Mucosa of descending colon (tissue), 3 donors: ENCODE measurements at regions not wholly inside any gene's neighbourhood (a gene's known extent, or its start where the extent isn't known, plus 50 kb on each side); places are given as distances from the start of the nearest gene placed in this dataset.

Experiments
- ATAC-seq: fragments of 200-7000 bp; cut with Tn5 transposase; one replicate; pipeline ENCODE4 v1.9.1; 2020; ENCODE audit warnings: mild to moderate bottlenecking, moderate library complexity
- DNase-seq, 3 donors: peaks; one replicate each; pipeline ENCODE4 v3.0.0-alpha.2; 2020
- H3K36me3 ChIP-seq: fragments of 200-600 bp; one replicate; pipeline ENCODE4 v1.8.0; 2021; ENCODE audit warnings: low read depth, mild to moderate bottlenecking
- H3K4me1 ChIP-seq: fragments of 200-600 bp; one replicate; pipeline ENCODE4 v1.8.0; 2021; ENCODE audit warnings: low read depth, mild to moderate bottlenecking
- H3K4me3 ChIP-seq: fragments of 200-600 bp; one replicate; pipeline ENCODE4 v1.8.0; 2021; ENCODE audit warnings: mild to moderate bottlenecking
- H3K9me3 ChIP-seq: fragments of 200-600 bp; one replicate; pipeline ENCODE4 v1.8.0; 2021; ENCODE audit warnings: mild to moderate bottlenecking
- intact Hi-C, 2 donors: fragments of 100-400 bp; cut with DNase I in 1 of 2; cut with micrococcal nuclease in 1 of 2; formaldehyde crosslinking; loops; one replicate each; pipeline versions ENCODE4 v1.11.0 to v1.11.1; 2022; cut with DNase I, micrococcal nuclease
- TF ChIP-seq, protein P1 (sequence below): fragments of 200-600 bp; IDR thresholded peaks from one replicate; pipeline ENCODE4 v1.8.0; 2022; ENCODE audit warnings: antibody characterized with exemption, mild to moderate bottlenecking
- donor health status: DM: no; HTN: no; CAD: no; lungs with moderate emphysema.
- donor health status: DM: no; HTN: no; CAD: no.
- donor health status: DM: no; HTN: yes; CAD: no.

DNA sequence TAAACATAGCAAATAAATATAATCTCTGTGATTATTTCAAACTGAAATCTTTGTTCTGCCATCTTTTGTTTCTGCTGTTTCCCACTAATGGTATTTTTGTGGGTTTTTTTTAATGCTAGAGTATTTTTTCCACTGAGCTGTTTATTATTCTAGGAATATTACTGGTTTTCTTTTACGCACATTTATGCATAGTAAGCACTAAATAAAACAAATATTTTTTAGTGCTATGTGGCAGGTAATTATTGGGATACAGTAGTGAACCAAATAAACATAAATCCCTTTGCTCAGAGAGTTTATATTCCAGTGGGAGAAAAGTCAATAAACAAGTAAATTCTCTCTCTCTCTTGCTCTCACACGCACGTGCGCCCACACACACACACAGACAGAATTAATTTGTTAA, 397.4 kb downstream of the PRDM5 start:
- Histone ChIP-seq H3K36me3 (no peaks in the 10 kb centered on the region), H3K4me1 (no peaks in the 10 kb centered on the region), H3K4me3 (no peak overlapping the region), H3K9me3 (no peaks in the 10 kb centered on the region)
- TF ChIP-seq, protein P1, sequence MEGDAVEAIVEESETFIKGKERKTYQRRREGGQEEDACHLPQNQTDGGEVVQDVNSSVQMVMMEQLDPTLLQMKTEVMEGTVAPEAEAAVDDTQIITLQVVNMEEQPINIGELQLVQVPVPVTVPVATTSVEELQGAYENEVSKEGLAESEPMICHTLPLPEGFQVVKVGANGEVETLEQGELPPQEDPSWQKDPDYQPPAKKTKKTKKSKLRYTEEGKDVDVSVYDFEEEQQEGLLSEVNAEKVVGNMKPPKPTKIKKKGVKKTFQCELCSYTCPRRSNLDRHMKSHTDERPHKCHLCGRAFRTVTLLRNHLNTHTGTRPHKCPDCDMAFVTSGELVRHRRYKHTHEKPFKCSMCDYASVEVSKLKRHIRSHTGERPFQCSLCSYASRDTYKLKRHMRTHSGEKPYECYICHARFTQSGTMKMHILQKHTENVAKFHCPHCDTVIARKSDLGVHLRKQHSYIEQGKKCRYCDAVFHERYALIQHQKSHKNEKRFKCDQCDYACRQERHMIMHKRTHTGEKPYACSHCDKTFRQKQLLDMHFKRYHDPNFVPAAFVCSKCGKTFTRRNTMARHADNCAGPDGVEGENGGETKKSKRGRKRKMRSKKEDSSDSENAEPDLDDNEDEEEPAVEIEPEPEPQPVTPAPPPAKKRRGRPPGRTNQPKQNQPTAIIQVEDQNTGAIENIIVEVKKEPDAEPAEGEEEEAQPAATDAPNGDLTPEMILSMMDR: no peak
- no peak for ATAC-seq
- no peak for DNase-seq
- intact Hi-C loops: no loop called here

DNA sequence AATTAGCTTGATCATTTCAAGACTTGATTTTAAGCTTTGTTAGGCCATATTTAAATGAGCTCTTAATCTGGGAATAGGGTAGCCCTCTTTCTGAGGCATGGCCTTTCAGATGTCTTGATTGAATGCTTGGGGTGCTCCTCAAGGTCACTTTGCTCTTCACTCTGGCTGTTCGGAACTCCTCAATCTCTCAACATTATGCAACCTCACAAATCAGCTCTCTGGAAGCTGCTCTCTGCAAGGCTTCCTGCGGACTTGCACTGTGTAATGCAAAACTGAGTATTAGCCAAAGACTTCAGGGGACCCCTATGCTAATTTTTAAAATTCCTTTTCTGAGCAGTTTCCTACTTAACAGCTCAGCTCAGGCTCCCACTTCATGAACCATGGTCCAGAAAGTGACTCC, 398.3 kb downstream of the PRDM5 start:
- Histone ChIP-seq H3K4me3 (no peak overlapping the region), H3K4me1 (no peaks in the 10 kb centered on the region), H3K9me3 (no peaks in the 10 kb centered on the region), H3K36me3 (no peaks in the 10 kb centered on the region)
- TF ChIP-seq, protein P1: no peak
- DNase-seq (no peak), ATAC-seq (no peak)
- intact Hi-C loops: no loop called here

DNA sequence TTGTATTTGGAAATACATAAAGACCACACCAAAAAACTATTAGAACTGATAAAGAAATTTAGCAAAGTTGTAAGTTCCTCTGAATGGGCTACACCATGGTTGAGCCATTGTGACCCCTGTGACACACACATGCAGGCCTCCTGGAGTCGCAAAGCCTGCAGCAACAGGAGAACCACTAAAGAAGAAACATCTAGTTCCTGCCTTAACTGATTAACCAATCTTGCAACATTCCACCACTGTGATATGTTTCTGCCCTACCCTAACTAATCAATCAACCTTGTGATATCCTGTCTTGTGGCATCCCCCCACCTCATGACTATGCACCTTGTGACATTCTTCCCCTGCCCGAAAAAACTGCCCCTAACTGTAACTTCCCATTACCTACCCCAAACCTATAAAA, 401.8 kb downstream of the PRDM5 start:
- H3K36me3 ChIP-seq: no peaks in the 10 kb centered on the region
- no peaks in the 10 kb centered on the region for H3K9me3 ChIP-seq
- intact Hi-C loops: no loop called here
- no peak overlapping the region for H3K4me3 ChIP-seq
- TF ChIP-seq, protein P1: no peak
- DNase-seq (no peak), ATAC-seq (no peak)
- no peaks in the 10 kb centered on the region for H3K4me1 ChIP-seq

DNA sequence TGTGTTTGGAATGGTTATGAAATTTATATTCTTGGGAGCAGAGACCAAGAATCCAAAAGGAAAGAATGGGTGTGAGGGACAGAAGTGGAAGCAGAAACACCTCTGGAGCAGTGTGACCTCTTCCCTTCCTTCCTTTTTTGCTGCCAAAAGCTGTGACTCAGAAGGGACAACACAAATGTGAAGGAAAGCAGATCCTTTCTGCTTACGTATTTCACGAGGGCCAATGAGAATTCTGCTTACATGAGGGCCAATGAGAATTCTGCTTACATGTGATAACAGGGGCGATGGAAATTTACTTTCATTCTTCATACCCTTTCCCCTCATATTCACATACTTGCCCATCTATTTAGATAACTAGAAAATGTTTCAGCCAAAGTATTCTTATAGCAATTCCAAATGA, 404.6 kb downstream of the PRDM5 start:
- TF ChIP-seq, protein P1: no peak
- Histone ChIP-seq H3K9me3 (no peaks in the 10 kb centered on the region), H3K36me3 (no peaks in the 10 kb centered on the region), H3K4me1 (no peaks in the 10 kb centered on the region), H3K4me3 (no peak overlapping the region)
- DNase-seq: peak in 1 of 3 donors; percentile 37
- peak; percentile 84 for ATAC-seq
- intact Hi-C loops: no loop called here

DNA sequence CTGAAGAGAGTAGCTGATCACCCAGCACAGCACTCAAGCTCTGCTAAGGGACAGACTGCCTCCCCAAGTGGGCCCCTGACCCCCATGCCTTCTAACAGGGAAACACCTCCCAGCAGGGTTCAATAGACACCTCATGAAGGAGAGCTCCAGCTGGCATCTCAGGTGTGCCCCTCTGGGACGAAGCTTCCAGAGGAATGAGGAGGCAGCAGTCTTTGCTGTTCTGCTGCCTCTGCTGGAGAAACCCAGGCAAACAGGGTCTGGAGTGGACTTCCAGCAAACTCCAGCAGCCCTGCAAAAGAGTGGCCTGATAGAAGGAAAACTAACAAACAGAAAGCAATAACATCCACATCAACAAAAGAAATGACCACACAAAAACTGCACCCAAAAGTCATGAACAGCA, 412.8 kb downstream of the PRDM5 start:
- DNase-seq (no peak), ATAC-seq (no peak)
- Histone ChIP-seq H3K4me3 (no peak overlapping the region), H3K36me3 (no peaks in the 10 kb centered on the region), H3K9me3 (no peaks in the 10 kb centered on the region), H3K4me1 (no peaks in the 10 kb centered on the region)
- TF ChIP-seq, protein P1: no peak
- intact Hi-C loops: no loop called here

DNA sequence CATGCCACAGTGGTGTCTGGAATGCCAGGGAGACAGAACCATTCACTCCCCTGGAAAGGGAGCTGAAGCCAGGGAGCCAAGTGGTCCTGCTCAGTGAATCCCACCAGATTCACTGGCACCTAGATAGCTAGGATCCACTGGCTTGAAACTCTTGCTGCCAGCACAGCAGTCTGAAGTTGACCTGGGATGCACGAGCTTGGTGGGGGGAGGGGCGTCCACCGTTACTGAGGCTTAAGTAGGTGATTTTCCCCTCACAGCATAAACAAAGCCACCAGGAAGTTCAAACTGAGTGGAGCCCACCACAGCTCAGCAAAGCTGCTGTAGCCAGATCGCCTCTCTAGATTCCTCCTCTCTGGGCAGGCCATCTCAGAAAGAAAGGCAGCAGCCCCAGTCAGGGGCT, 413.3 kb downstream of the PRDM5 start:
- TF ChIP-seq, protein P1: no peak
- H3K36me3 ChIP-seq: no peaks in the 10 kb centered on the region
- H3K4me1 ChIP-seq: no peaks in the 10 kb centered on the region
- ATAC-seq: no peak
- no peak for DNase-seq
- intact Hi-C loops: no loop called here
- H3K9me3 ChIP-seq: no peaks in the 10 kb centered on the region
- no peak overlapping the region for H3K4me3 ChIP-seq
